T-helper 17 cell (primary cell): ENCODE measurements at regions not wholly inside any gene's neighbourhood (a gene's known extent, or its start where the extent isn't known, plus 50 kb on each side); places are given as distances from the start of the nearest gene placed in this dataset.
"Not testable (repeated sequence)": the region's sequence is repeated elsewhere in the genome, so short reads cannot be mapped to it uniquely, and the experiment has no call there.

Source experiments
- ATAC-seq: fragments of 150-1000 bp; cut with Tn5 transposase; 2 replicates; pipeline ENCODE4 v1.10.0; 2021; ENCODE audit warnings: mild to moderate bottlenecking, moderate library complexity
- DNase-seq, 3 donors: peaks; one replicate each; pipeline versions ENCODE4 v3.0.0 to v3.0.0-alpha.2; 2020 to 2021
- H3K9me3 ChIP-seq: one replicate; pipeline ENCODE4 v1.7.0; 2013; ENCODE audit warnings: low read length, mild to moderate bottlenecking; ENCODE audit not compliant: control insufficient read depth, poor library complexity, severe bottlenecking
- H3K27ac Mint-ChIP-seq: one replicate; pipeline ENCODE4 v1.8.0; 2022; ENCODE audit warnings: mild to moderate bottlenecking, moderate library complexity, mixed read lengths
- H3K27me3 Mint-ChIP-seq: one replicate; pipeline ENCODE4 v1.8.0; 2022; ENCODE audit warnings: mixed read lengths
- H3K36me3 Mint-ChIP-seq: one replicate; pipeline ENCODE4 v1.8.0; 2022; ENCODE audit warnings: low read depth, mixed read lengths
- H3K4me1 Mint-ChIP-seq: one replicate; pipeline ENCODE4 v1.8.0; 2022; ENCODE audit warnings: mild to moderate bottlenecking, mixed read lengths
- H3K4me3 Mint-ChIP-seq: one replicate; pipeline ENCODE4 v1.8.0; 2022; ENCODE audit warnings: mild to moderate bottlenecking, moderate library complexity, mixed read lengths

GRCh38 chr3:30471066-30471465, 135.3 kb upstream of the TGFBR2 start:
- DNase-seq (no peak), ATAC-seq (no peak)
- H3K9me3 ChIP-seq = no peaks in the 10 kb centered on the region
- Mint-ChIP-seq H3K27me3 (peaks cover 6% of the 10 kb centered on the region), H3K27ac (no peak overlapping the region), H3K4me1 (peaks cover 2% of the 10 kb centered on the region), H3K4me3 (no peak overlapping the region), H3K36me3 (no peaks in the 10 kb centered on the region)

GRCh38 chr3:30471796-30472489, 134.5 kb upstream of the TGFBR2 start:
- DNase-seq (no peak), ATAC-seq (no peak)
- H3K9me3 ChIP-seq = no peaks in the 10 kb centered on the region
- Mint-ChIP-seq H3K27ac (no peak overlapping the region), H3K4me1 (peaks cover 2% of the 10 kb centered on the region), H3K4me3 (no peak overlapping the region), H3K27me3 (peaks cover 6% of the 10 kb centered on the region), H3K36me3 (no peaks in the 10 kb centered on the region)

GRCh38 chr3:30473374-30474051, 132.9 kb upstream of the TGFBR2 start:
- H3K4me1 Mint-ChIP-seq = peaks cover 2% of the 10 kb centered on the region
- DNase-seq (no peak), ATAC-seq (no peak)
- H3K9me3 ChIP-seq = no peaks in the 10 kb centered on the region
- no peaks in the 10 kb centered on the region for H3K36me3 Mint-ChIP-seq
- H3K4me3 Mint-ChIP-seq = no peak overlapping the region
- H3K27ac Mint-ChIP-seq = no peak overlapping the region
- H3K27me3 Mint-ChIP-seq = peaks cover 6% of the 10 kb centered on the region

GRCh38 chr3:30474371-30474770, 132.0 kb upstream of the TGFBR2 start:
- Mint-ChIP-seq H3K27ac (no peak overlapping the region), H3K27me3 (peaks cover 6% of the 10 kb centered on the region), H3K36me3 (no peaks in the 10 kb centered on the region), H3K4me3 (no peak overlapping the region), H3K4me1 (peaks cover 2% of the 10 kb centered on the region)
- ATAC-seq (no peak), DNase-seq (no peak)
- H3K9me3 ChIP-seq = no peaks in the 10 kb centered on the region

- H3K9me3 ChIP-seq = no peaks in the 10 kb centered on the region
- H3K4me1 Mint-ChIP-seq = peaks cover 2% of the 10 kb centered on the region
- no peak overlapping the region for H3K27ac Mint-ChIP-seq
- DNase-seq = no peak
- peaks cover 6% of the 10 kb centered on the region for H3K27me3 Mint-ChIP-seq
- peak; percentile 60 for ATAC-seq
- no peaks in the 10 kb centered on the region for H3K36me3 Mint-ChIP-seq
- H3K4me3 Mint-ChIP-seq = no peak overlapping the region
Measured at GRCh38 chr3:30475038-30475808, 131.2 kb upstream of the TGFBR2 start.

- no peak overlapping the region for H3K27ac Mint-ChIP-seq
- H3K9me3 ChIP-seq = no peaks in the 10 kb centered on the region
- H3K27me3 Mint-ChIP-seq = peaks cover 6% of the 10 kb centered on the region
- no peak for DNase-seq
- no peaks in the 10 kb centered on the region for H3K4me1 Mint-ChIP-seq
- no peak for ATAC-seq
- no peak overlapping the region for H3K4me3 Mint-ChIP-seq
- H3K36me3 Mint-ChIP-seq = no peaks in the 10 kb centered on the region
Measured at GRCh38 chr3:30475809-30476178, 130.6 kb upstream of the TGFBR2 start.

GRCh38 chr3:30476368-30477084, 129.9 kb upstream of the TGFBR2 start:
- H3K27ac Mint-ChIP-seq = no peak overlapping the region
- no peaks in the 10 kb centered on the region for H3K9me3 ChIP-seq
- no peak for DNase-seq
- no peak overlapping the region for H3K4me3 Mint-ChIP-seq
- no peaks in the 10 kb centered on the region for H3K4me1 Mint-ChIP-seq
- H3K36me3 Mint-ChIP-seq = peaks cover 2% of the 10 kb centered on the region
- H3K27me3 Mint-ChIP-seq = peaks cover 6% of the 10 kb centered on the region
- ATAC-seq = no peak

GRCh38 chr3:30477149-30477921, 129.1 kb upstream of the TGFBR2 start:
- ATAC-seq = no peak
- no peak overlapping the region for H3K27ac Mint-ChIP-seq
- no peaks in the 10 kb centered on the region for H3K4me1 Mint-ChIP-seq
- no peak for DNase-seq
- H3K27me3 Mint-ChIP-seq = peaks cover 6% of the 10 kb centered on the region
- peaks cover 2% of the 10 kb centered on the region for H3K36me3 Mint-ChIP-seq
- no peak overlapping the region for H3K4me3 Mint-ChIP-seq
- no peaks in the 10 kb centered on the region for H3K9me3 ChIP-seq

GRCh38 chr3:30479737-30480136, 126.7 kb upstream of the TGFBR2 start:
- not testable (repeated sequence) for ATAC-seq

GRCh38 chr3:30480156-30480555, 126.2 kb upstream of the TGFBR2 start:
- not testable (repeated sequence) for H3K27ac Mint-ChIP-seq, DNase-seq, H3K4me1 Mint-ChIP-seq, H3K9me3 ChIP-seq, H3K36me3 Mint-ChIP-seq, H3K4me3 Mint-ChIP-seq, H3K27me3 Mint-ChIP-seq, ATAC-seq

More at GRCh38 chr3:30479737-30480136, 126.7 kb upstream of the TGFBR2 start:
- H3K4me1 Mint-ChIP-seq, DNase-seq, H3K36me3 Mint-ChIP-seq, H3K9me3 ChIP-seq, H3K4me3 Mint-ChIP-seq, H3K27ac Mint-ChIP-seq, H3K27me3 Mint-ChIP-seq: not testable (repeated sequence)

GRCh38 chr3:30480587-30480986, 125.8 kb upstream of the TGFBR2 start:
- ATAC-seq = no peak
- H3K36me3 Mint-ChIP-seq = peaks cover 9% of the 10 kb centered on the region
- H3K9me3 ChIP-seq = no peaks in the 10 kb centered on the region
- H3K4me3 Mint-ChIP-seq = no peak overlapping the region
- no peak overlapping the region for H3K27ac Mint-ChIP-seq
- no peaks in the 10 kb centered on the region for H3K27me3 Mint-ChIP-seq
- DNase-seq = no peak
- H3K4me1 Mint-ChIP-seq = no peaks in the 10 kb centered on the region

- H3K9me3 ChIP-seq = no peaks in the 10 kb centered on the region
- DNase-seq (no peak), ATAC-seq (no peak)
- no peak overlapping the region for H3K4me3 Mint-ChIP-seq
- H3K4me1 Mint-ChIP-seq = no peaks in the 10 kb centered on the region
- H3K36me3 Mint-ChIP-seq = peaks cover 9% of the 10 kb centered on the region
- H3K27ac Mint-ChIP-seq = no peak overlapping the region
- H3K27me3 Mint-ChIP-seq = no peaks in the 10 kb centered on the region
Measured at GRCh38 chr3:30481241-30481640, 125.2 kb upstream of the TGFBR2 start.
